Hepatocyte (in vitro differentiated cells): ENCODE measurements at regions not wholly inside any gene's neighbourhood (a gene's known extent, or its start where the extent isn't known, plus 50 kb on each side); places are given as distances from the start of the nearest gene placed in this dataset.

ENCODE experiments used
- CTCF ChIP-seq: fragments of 200-600 bp; sonication (generic); IDR thresholded peaks from 2 replicates; pipeline ENCODE4 v1.5.1; 2016; ENCODE audit warnings: antibody characterized with exemption, mild to moderate bottlenecking; ENCODE audit not compliant: poor library complexity
- EZH2 ChIP-seq: fragments of 200-600 bp; sonication (generic); IDR thresholded peaks from 2 replicates; pipeline ENCODE4 v1.6.1; 2016; ENCODE audit warnings: antibody characterized with exemption, mild to moderate bottlenecking, borderline replicate concordance
- EZH2phosphoT487 ChIP-seq: fragments of 200-600 bp; sonication (generic); IDR thresholded peaks from one replicate; pipeline ENCODE4 v1.6.1; 2018; ENCODE audit warnings: antibody characterized with exemption, mild to moderate bottlenecking, low read depth, moderate library complexity; ENCODE audit not compliant: unreplicated experiment, severe bottlenecking

- no peak for TF ChIP-seq CTCF
- TF ChIP-seq EZH2 = no peak
- TF ChIP-seq EZH2phosphoT487 = no peak
Observed at GRCh38 chr3:36631549-36631948, 132.8 kb downstream of the DCLK3 start.
